Panc1 (cell line): ENCODE measurements at regions not wholly inside any gene's neighbourhood (a gene's known extent, or its start where the extent isn't known, plus 50 kb on each side); places are given as distances from the start of the nearest gene placed in this dataset.

Source experiments
- ATAC-seq: fragments of 200-7000 bp; cut with Tn5 transposase; 2 replicates; pipeline ENCODE4 v1.9.1; 2020; ENCODE audit warnings: mild to moderate bottlenecking, moderate library complexity
- BruUV-seq: library from RNA; stranded (reverse); fragments of 400-500 nt; replicated peaks from 2 replicates; lab custom pipeline; 2021; lab: Mats Ljungman, UMichigan
- CTCF ChIA-PET: fragments of 300-600 bp; sonication (Branson Sonifier 250); formaldehyde crosslinking; loops from one replicate; lab custom pipeline; 2022; ENCODE audit warnings: antibody characterized with exemption; lab: Charles Lee
- POLR2A ChIA-PET: fragments of 300-600 bp; sonication (Branson Sonifier 250); formaldehyde crosslinking; loops from one replicate; lab custom pipeline; 2022; ENCODE audit warnings: antibody characterized with exemption; lab: Charles Lee
- DNase-seq: peaks from one replicate; pipeline ENCODE4 v3.0.0-alpha.2; 2010; ENCODE audit warnings: low read depth, low spot score
- H3K27ac ChIP-seq: 2 replicates; pipeline ENCODE4 v1.5.1; 2011; ENCODE audit warnings: mild to moderate bottlenecking, low read length, inconsistent platforms
- H3K27me3 ChIP-seq: fragments of 200-500 bp; sonication (Bioruptor generic); 2 replicates; pipeline ENCODE4 v1.6.0; 2014; ENCODE audit warnings: low read length, inconsistent platforms; ENCODE audit not compliant: control insufficient read depth, insufficient read depth
- H3K36me3 ChIP-seq: fragments of 200-500 bp; sonication (Bioruptor generic); 2 replicates; pipeline ENCODE4 v1.5.1; 2014; ENCODE audit warnings: inconsistent platforms, mild to moderate bottlenecking, low read length, moderate library complexity; ENCODE audit not compliant: control insufficient read depth, insufficient read depth
- H3K4me1 ChIP-seq: 2 replicates; pipeline ENCODE4 v1.5.1; 2011; ENCODE audit warnings: inconsistent platforms, mild to moderate bottlenecking, low read length, moderate library complexity; ENCODE audit not compliant: control insufficient read depth, insufficient read depth
- H3K4me3 ChIP-seq, 2 experiments: 2 replicates each; pipeline ENCODE4 v1.5.1; 2011 to 2012; ENCODE audit warnings: low read depth in 2 of 2, low read length in 2 of 2, mild to moderate bottlenecking in 2 of 2, inconsistent platforms in 1 of 2, moderate library complexity in 1 of 2
- H3K9me3 ChIP-seq: fragments of 200-500 bp; sonication (Bioruptor generic); 2 replicates; pipeline ENCODE4 v1.5.1; 2014; ENCODE audit warnings: low read depth, mild to moderate bottlenecking, inconsistent platforms, low read length, moderate library complexity; ENCODE audit not compliant: control insufficient read depth, insufficient read depth
- POLR2AphosphoS5 ChIP-seq: IDR thresholded peaks from 2 replicates; pipeline ENCODE4 v1.6.1; 2012; ENCODE audit warnings: mild to moderate bottlenecking, low read depth, low read length, moderate library complexity
- SIN3A ChIP-seq: IDR thresholded peaks from 2 replicates; pipeline ENCODE4 v1.6.1; 2012; ENCODE audit warnings: low read depth, mild to moderate bottlenecking, low read length, moderate library complexity, borderline replicate concordance; ENCODE audit not compliant: insufficient read depth
- TCF7L2 ChIP-seq: IDR thresholded peaks from 2 replicates; pipeline ENCODE4 v1.6.1; 2011; ENCODE audit warnings: mild to moderate bottlenecking, low read depth, low read length, inconsistent platforms
- in situ Hi-C: cut with HindIII; loops from 2 replicates; pipeline ENCODE4 v1.10.0; 2016; ENCODE audit warnings: low sequenced_read_pairs, low pct_unique_long_range_greater_than_20kb
- intact Hi-C: fragments of 100-400 bp; cut with micrococcal nuclease; formaldehyde crosslinking; loops from one replicate; pipeline ENCODE4 v1.10.0; 2022; ENCODE audit not compliant: unreplicated experiment
- TF ChIP-seq, protein P1 (sequence below), 2 experiments: IDR thresholded peaks; 2 replicates each; pipeline ENCODE4 v1.6.1; 2011 to 2012; ENCODE audit warnings: low read depth in 2 of 2, control low read depth in 1 of 2, low read length in 1 of 2, mild to moderate bottlenecking in 1 of 2, moderate library complexity in 1 of 2; ENCODE audit not compliant: insufficient read depth in 1 of 2
- TF ChIP-seq, protein P2 (sequence below): fragments of 450-650 bp; IDR thresholded peaks from 2 replicates; pipeline ENCODE4 v1.5.1; 2017; ENCODE audit warnings: mild to moderate bottlenecking

DNA sequence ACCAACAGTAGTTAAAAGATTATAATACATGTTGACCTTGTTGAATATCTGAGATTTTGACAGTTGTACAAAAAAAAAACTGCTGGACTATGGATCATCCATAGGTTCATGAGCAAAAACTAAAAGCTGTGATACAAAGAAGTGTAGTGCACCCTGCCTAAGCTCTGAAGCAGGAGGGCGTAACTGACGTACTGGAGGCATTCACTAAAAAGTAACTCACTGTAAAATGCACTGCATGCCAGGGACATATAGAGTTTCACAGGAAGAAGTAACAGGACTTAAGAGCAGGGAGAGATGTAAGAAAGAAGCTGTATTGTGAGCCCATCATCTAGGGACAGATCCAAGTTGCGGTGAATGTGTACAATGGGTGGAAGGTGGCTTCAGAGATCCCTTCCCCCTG lies 177.9 kb downstream of the IRS2 start:
- Histone ChIP-seq H3K4me3 (no peak overlapping the region), H3K27ac (no peak overlapping the region), H3K27me3 (no peaks in the 10 kb centered on the region), H3K36me3 (no peaks in the 10 kb centered on the region), H3K9me3 (no peaks in the 10 kb centered on the region), H3K4me1 (no peaks in the 10 kb centered on the region)
- in situ Hi-C loops (no loop called here), intact Hi-C loops (no loop called here)
- ATAC-seq (no peak), DNase-seq (no peak)
- ChIA-PET CTCF (no interaction called here), POLR2A (no interaction called here)
- BruUV-seq = no TSS peak
- TF ChIP-seq SIN3A (no peak), POLR2AphosphoS5 (no peak), TCF7L2 (no peak)
- TF ChIP-seq, protein P1, sequence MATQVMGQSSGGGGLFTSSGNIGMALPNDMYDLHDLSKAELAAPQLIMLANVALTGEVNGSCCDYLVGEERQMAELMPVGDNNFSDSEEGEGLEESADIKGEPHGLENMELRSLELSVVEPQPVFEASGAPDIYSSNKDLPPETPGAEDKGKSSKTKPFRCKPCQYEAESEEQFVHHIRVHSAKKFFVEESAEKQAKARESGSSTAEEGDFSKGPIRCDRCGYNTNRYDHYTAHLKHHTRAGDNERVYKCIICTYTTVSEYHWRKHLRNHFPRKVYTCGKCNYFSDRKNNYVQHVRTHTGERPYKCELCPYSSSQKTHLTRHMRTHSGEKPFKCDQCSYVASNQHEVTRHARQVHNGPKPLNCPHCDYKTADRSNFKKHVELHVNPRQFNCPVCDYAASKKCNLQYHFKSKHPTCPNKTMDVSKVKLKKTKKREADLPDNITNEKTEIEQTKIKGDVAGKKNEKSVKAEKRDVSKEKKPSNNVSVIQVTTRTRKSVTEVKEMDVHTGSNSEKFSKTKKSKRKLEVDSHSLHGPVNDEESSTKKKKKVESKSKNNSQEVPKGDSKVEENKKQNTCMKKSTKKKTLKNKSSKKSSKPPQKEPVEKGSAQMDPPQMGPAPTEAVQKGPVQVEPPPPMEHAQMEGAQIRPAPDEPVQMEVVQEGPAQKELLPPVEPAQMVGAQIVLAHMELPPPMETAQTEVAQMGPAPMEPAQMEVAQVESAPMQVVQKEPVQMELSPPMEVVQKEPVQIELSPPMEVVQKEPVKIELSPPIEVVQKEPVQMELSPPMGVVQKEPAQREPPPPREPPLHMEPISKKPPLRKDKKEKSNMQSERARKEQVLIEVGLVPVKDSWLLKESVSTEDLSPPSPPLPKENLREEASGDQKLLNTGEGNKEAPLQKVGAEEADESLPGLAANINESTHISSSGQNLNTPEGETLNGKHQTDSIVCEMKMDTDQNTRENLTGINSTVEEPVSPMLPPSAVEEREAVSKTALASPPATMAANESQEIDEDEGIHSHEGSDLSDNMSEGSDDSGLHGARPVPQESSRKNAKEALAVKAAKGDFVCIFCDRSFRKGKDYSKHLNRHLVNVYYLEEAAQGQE (IDR thresholded peaks at IDR 0.05; ENCODE audit: insufficient read depth in 1 of 2, low read depth in 2 of 2, low read length in 1 of 2) = no peak
- TF ChIP-seq, protein P2, sequence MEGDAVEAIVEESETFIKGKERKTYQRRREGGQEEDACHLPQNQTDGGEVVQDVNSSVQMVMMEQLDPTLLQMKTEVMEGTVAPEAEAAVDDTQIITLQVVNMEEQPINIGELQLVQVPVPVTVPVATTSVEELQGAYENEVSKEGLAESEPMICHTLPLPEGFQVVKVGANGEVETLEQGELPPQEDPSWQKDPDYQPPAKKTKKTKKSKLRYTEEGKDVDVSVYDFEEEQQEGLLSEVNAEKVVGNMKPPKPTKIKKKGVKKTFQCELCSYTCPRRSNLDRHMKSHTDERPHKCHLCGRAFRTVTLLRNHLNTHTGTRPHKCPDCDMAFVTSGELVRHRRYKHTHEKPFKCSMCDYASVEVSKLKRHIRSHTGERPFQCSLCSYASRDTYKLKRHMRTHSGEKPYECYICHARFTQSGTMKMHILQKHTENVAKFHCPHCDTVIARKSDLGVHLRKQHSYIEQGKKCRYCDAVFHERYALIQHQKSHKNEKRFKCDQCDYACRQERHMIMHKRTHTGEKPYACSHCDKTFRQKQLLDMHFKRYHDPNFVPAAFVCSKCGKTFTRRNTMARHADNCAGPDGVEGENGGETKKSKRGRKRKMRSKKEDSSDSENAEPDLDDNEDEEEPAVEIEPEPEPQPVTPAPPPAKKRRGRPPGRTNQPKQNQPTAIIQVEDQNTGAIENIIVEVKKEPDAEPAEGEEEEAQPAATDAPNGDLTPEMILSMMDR = no peak

DNA sequence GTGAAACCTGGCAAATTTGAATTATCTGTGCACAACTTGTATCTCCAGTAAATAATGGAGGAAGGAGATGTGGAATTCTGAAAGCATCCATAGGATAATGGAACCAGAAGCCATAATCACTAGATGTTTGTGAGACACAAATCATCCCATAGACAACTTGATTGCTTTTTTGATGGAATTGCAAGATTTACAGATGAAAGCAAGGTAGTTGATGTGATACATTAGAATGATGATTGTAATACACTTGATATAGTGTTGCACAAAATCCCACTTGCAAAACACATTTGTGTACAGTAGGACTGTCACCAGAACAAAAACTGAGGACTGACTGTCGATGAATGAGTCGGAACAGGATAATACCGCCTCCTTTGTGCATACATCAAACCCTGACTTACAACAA lies 178.3 kb downstream of the IRS2 start:
- H3K36me3 ChIP-seq = no peaks in the 10 kb centered on the region
- ChIA-PET CTCF (no interaction called here), POLR2A (no interaction called here)
- H3K27ac ChIP-seq = no peak overlapping the region
- intact Hi-C loops (no loop called here), in situ Hi-C loops (no loop called here)
- TF ChIP-seq, protein P2 = no peak
- TF ChIP-seq POLR2AphosphoS5 (no peak), SIN3A (no peak), TCF7L2 (no peak)
- TF ChIP-seq, protein P1 (IDR thresholded peaks at IDR 0.05; ENCODE audit: insufficient read depth in 1 of 2, low read depth in 2 of 2, low read length in 1 of 2) = no peak
- DNase-seq = no peak
- no peaks in the 10 kb centered on the region for H3K9me3 ChIP-seq
- H3K4me3 ChIP-seq = no peak overlapping the region
- H3K4me1 ChIP-seq = no peaks in the 10 kb centered on the region
- ATAC-seq = no peak
- no peaks in the 10 kb centered on the region for H3K27me3 ChIP-seq
- BruUV-seq = no TSS peak
